HG03457 (cell line): ENCODE measurements at regions not wholly inside any gene's neighbourhood (a gene's known extent, or its start where the extent isn't known, plus 50 kb on each side); places are given as distances from the start of the nearest gene placed in this dataset.

ENCODE experiments used
- ATAC-seq: cut with Tn5 transposase; IDR thresholded peaks from one replicate; pipeline ENCODE4 v1.9.1; 2021; ENCODE audit warnings: moderate number of reproducible peaks; ENCODE audit not compliant: unreplicated experiment

- no peak for ATAC-seq
Observed at GRCh38 chr10:109529258-109529657, 394.1 kb downstream of the XPNPEP1 start.

- ATAC-seq = no peak
Observed at GRCh38 chr10:109517748-109518147, 405.6 kb downstream of the XPNPEP1 start.

GRCh38 chr10:109504401-109504800 lies 418.9 kb downstream of the XPNPEP1 start:
- no peak for ATAC-seq

- ATAC-seq = no peak
Observed at GRCh38 chr10:109487691-109488090, 435.6 kb downstream of the XPNPEP1 start.

- no peak for ATAC-seq
Observed at GRCh38 chr10:109480836-109481235, 442.5 kb downstream of the XPNPEP1 start.

- ATAC-seq = no peak
Observed at GRCh38 chr10:109475711-109476421, 447.4 kb downstream of the XPNPEP1 start.

GRCh38 chr10:109474812-109475211 lies 448.5 kb downstream of the XPNPEP1 start:
- no peak for ATAC-seq

- no peak for ATAC-seq
Observed at GRCh38 chr10:109474261-109474660, 449.1 kb downstream of the XPNPEP1 start.

GRCh38 chr10:109467551-109467950 lies 455.8 kb downstream of the XPNPEP1 start:
- ATAC-seq = no peak

GRCh38 chr10:109464949-109465348 lies 458.4 kb downstream of the XPNPEP1 start:
- no peak for ATAC-seq

GRCh38 chr10:109457302-109457638 lies 466.0 kb downstream of the XPNPEP1 start:
- no peak for ATAC-seq

- ATAC-seq = no peak
Observed at GRCh38 chr10:109456566-109457301, 466.6 kb downstream of the XPNPEP1 start.

GRCh38 chr10:109454691-109455090 lies 468.6 kb downstream of the XPNPEP1 start:
- no peak for ATAC-seq

- ATAC-seq = no peak
Observed at GRCh38 chr10:109451879-109452278, 471.4 kb downstream of the XPNPEP1 start.

- no peak for ATAC-seq
Observed at GRCh38 chr10:109450702-109451101, 472.6 kb downstream of the XPNPEP1 start.

- no peak for ATAC-seq
Observed at GRCh38 chr10:109433434-109433833, 489.9 kb downstream of the XPNPEP1 start.

- ATAC-seq = no peak
Observed at GRCh38 chr10:109432281-109432680, 491.0 kb downstream of the XPNPEP1 start.

GRCh38 chr10:109430799-109431198 lies 492.5 kb downstream of the XPNPEP1 start:
- ATAC-seq = no peak

GRCh38 chr10:109430043-109430760 lies 493.1 kb downstream of the XPNPEP1 start:
- no peak for ATAC-seq

GRCh38 chr10:109428775-109429491 lies 494.4 kb downstream of the XPNPEP1 start:
- ATAC-seq = no peak

GRCh38 chr10:109427411-109427810 lies 495.9 kb downstream of the XPNPEP1 start:
- no peak for ATAC-seq
